NOMO-1 (cell line): ENCODE measurements at regions not wholly inside any gene's neighbourhood (a gene's known extent, or its start where the extent isn't known, plus 50 kb on each side); places are given as distances from the start of the nearest gene placed in this dataset.
"Not testable (repeated sequence)": the region's sequence is repeated elsewhere in the genome, so short reads cannot be mapped to it uniquely, and the experiment has no call there.

Source experiments
- DNase-seq, 2 experiments: peaks; one replicate each; lab custom pipeline; 2025; ENCODE audit not compliant: unreplicated experiment in 2 of 2; lab: John Stamatoyannopoulos, UW

GRCh38 chr10:94218493-94219183 is 144.1 kb downstream of the NOC3L start:
- no peak for DNase-seq

- no peak for DNase-seq
Measured at GRCh38 chr10:94219829-94220228, 142.9 kb downstream of the NOC3L start.

GRCh38 chr10:94220717-94221116 is 142.0 kb downstream of the NOC3L start:
- no peak for DNase-seq

- DNase-seq = no peak
Measured at GRCh38 chr10:94223702-94224370, 138.9 kb downstream of the NOC3L start.

GRCh38 chr10:94224656-94225055 is 138.1 kb downstream of the NOC3L start:
- DNase-seq = no peak

GRCh38 chr10:94225589-94225988 is 137.2 kb downstream of the NOC3L start:
- DNase-seq = no peak

GRCh38 chr10:94230134-94230785 is 132.5 kb downstream of the NOC3L start:
- no peak for DNase-seq

- DNase-seq = no peak
Measured at GRCh38 chr10:94232711-94233383, 129.9 kb downstream of the NOC3L start.

GRCh38 chr10:94235461-94235860 is 127.3 kb downstream of the NOC3L start:
- DNase-seq = no peak

GRCh38 chr10:94238006-94238617 is 124.6 kb downstream of the NOC3L start:
- no peak for DNase-seq

GRCh38 chr10:94239696-94240095 is 123.0 kb downstream of the NOC3L start:
- no peak for DNase-seq

GRCh38 chr10:94240491-94240890 is 122.2 kb downstream of the NOC3L start:
- DNase-seq = no peak

- DNase-seq = no peak
Measured at GRCh38 chr10:94240901-94241300, 121.8 kb downstream of the NOC3L start.

- DNase-seq = no peak
Measured at GRCh38 chr10:94251098-94251497, 111.6 kb downstream of the NOC3L start.

- no peak for DNase-seq
Measured at GRCh38 chr10:94251568-94251967, 111.2 kb downstream of the NOC3L start.

- not testable (repeated sequence) for DNase-seq
Measured at GRCh38 chr10:94257407-94257806, 105.3 kb downstream of the NOC3L start.

- DNase-seq = no peak
Measured at GRCh38 chr10:94260455-94260854, 102.3 kb downstream of the NOC3L start.

GRCh38 chr10:94264085-94264484 is 98.7 kb downstream of the NOC3L start:
- no peak for DNase-seq

- no peak for DNase-seq
Measured at GRCh38 chr10:94266091-94266490, 96.6 kb downstream of the NOC3L start.

- DNase-seq = no peak
Measured at GRCh38 chr10:94268652-94269051, 94.1 kb downstream of the NOC3L start.
